ENCODE measurements at regions not wholly inside any gene's neighbourhood (a gene's known extent, or its start where the extent isn't known, plus 50 kb on each side); places are given as distances from the start of the nearest gene placed in this dataset.

GRCh38 chr1:189786761-189787160 is 690.9 kb downstream of the BRINP3 start (continued):
- TF ChIP-seq, protein P1, sequence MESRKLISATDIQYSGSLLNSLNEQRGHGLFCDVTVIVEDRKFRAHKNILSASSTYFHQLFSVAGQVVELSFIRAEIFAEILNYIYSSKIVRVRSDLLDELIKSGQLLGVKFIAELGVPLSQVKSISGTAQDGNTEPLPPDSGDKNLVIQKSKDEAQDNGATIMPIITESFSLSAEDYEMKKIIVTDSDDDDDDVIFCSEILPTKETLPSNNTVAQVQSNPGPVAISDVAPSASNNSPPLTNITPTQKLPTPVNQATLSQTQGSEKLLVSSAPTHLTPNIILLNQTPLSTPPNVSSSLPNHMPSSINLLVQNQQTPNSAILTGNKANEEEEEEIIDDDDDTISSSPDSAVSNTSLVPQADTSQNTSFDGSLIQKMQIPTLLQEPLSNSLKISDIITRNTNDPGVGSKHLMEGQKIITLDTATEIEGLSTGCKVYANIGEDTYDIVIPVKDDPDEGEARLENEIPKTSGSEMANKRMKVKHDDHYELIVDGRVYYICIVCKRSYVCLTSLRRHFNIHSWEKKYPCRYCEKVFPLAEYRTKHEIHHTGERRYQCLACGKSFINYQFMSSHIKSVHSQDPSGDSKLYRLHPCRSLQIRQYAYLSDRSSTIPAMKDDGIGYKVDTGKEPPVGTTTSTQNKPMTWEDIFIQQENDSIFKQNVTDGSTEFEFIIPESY (IDR thresholded peaks at IDR 0.05), result no peak
- TF ChIP-seq HNF4G (IDR thresholded peaks at IDR 0.05), result no peak

- WGBS, result 48% methylated on average over 9 of the region's 9 CpGs
- Histone ChIP-seq H3K4me1 (ENCODE audit: control insufficient read depth in 4 of 4, insufficient read depth in 4 of 4, low read length in 3 of 4) (no peaks in the 10 kb centered on the region), H3K9ac (ENCODE audit: low read depth in 1 of 2, low read length in 2 of 2) (no peak overlapping the region), H3K4me3 (ENCODE audit: low read depth in 1 of 3, low read length in 3 of 3) (no peak overlapping the region), H3K36me3 (ENCODE audit: control insufficient read depth in 4 of 4, insufficient read depth in 3 of 4, low read depth in 1 of 4, low read length in 3 of 4) (no peaks in the 10 kb centered on the region), H3K9me3 (ENCODE audit: control insufficient read depth in 4 of 4, low read length in 3 of 4) (no peaks in the 10 kb centered on the region), H3K27me3 (ENCODE audit: control insufficient read depth in 4 of 4, insufficient read depth in 4 of 4, low read length in 3 of 4) (no peaks in the 10 kb centered on the region), H3K27ac (ENCODE audit: low read depth in 1 of 2, low read length in 2 of 2) (no peak overlapping the region)
- no peak for DNase-seq (ENCODE audit: low spot score)
- TF ChIP-seq, protein P2, sequence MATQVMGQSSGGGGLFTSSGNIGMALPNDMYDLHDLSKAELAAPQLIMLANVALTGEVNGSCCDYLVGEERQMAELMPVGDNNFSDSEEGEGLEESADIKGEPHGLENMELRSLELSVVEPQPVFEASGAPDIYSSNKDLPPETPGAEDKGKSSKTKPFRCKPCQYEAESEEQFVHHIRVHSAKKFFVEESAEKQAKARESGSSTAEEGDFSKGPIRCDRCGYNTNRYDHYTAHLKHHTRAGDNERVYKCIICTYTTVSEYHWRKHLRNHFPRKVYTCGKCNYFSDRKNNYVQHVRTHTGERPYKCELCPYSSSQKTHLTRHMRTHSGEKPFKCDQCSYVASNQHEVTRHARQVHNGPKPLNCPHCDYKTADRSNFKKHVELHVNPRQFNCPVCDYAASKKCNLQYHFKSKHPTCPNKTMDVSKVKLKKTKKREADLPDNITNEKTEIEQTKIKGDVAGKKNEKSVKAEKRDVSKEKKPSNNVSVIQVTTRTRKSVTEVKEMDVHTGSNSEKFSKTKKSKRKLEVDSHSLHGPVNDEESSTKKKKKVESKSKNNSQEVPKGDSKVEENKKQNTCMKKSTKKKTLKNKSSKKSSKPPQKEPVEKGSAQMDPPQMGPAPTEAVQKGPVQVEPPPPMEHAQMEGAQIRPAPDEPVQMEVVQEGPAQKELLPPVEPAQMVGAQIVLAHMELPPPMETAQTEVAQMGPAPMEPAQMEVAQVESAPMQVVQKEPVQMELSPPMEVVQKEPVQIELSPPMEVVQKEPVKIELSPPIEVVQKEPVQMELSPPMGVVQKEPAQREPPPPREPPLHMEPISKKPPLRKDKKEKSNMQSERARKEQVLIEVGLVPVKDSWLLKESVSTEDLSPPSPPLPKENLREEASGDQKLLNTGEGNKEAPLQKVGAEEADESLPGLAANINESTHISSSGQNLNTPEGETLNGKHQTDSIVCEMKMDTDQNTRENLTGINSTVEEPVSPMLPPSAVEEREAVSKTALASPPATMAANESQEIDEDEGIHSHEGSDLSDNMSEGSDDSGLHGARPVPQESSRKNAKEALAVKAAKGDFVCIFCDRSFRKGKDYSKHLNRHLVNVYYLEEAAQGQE (IDR thresholded peaks at IDR 0.05), result no peak
- TF ChIP-seq GABPA (IDR thresholded peaks at IDR 0.05 in 1 of 2, conservative IDR thresholded peaks at IDR 0.05 in 1 of 2), result no peak
- TF ChIP-seq EGR1 (IDR thresholded peaks at IDR 0.05; ENCODE audit: low read depth in 2 of 2), result no peak
- no peak for TF ChIP-seq RAD21 (IDR thresholded peaks at IDR 0.05)
- no peak for TF ChIP-seq HNF4A (conservative IDR thresholded peaks at IDR 0.05)
- TF ChIP-seq, protein P1 (IDR thresholded peaks at IDR 0.05), result no peak
- TF ChIP-seq FOXA1 (IDR thresholded peaks at IDR 0.05), result no peak
- no peak for TF ChIP-seq SP1 (IDR thresholded peaks at IDR 0.05)
- no peak for TF ChIP-seq FOXA2 (IDR thresholded peaks at IDR 0.05)
- TF ChIP-seq TAF1 (conservative IDR thresholded peaks at IDR 0.05), result no peak
- TF ChIP-seq, protein P3, sequence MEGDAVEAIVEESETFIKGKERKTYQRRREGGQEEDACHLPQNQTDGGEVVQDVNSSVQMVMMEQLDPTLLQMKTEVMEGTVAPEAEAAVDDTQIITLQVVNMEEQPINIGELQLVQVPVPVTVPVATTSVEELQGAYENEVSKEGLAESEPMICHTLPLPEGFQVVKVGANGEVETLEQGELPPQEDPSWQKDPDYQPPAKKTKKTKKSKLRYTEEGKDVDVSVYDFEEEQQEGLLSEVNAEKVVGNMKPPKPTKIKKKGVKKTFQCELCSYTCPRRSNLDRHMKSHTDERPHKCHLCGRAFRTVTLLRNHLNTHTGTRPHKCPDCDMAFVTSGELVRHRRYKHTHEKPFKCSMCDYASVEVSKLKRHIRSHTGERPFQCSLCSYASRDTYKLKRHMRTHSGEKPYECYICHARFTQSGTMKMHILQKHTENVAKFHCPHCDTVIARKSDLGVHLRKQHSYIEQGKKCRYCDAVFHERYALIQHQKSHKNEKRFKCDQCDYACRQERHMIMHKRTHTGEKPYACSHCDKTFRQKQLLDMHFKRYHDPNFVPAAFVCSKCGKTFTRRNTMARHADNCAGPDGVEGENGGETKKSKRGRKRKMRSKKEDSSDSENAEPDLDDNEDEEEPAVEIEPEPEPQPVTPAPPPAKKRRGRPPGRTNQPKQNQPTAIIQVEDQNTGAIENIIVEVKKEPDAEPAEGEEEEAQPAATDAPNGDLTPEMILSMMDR (IDR thresholded peaks at IDR 0.05; ENCODE audit: low read depth, low read length, missing input control), result no peak
- no peak for TF ChIP-seq MAX (IDR thresholded peaks at IDR 0.05)
- TF ChIP-seq NR2F2 (IDR thresholded peaks at IDR 0.05), result no peak
- TF ChIP-seq JUND (IDR thresholded peaks at IDR 0.05), result no peak
- TF ChIP-seq RXRA (IDR thresholded peaks at IDR 0.05), result no peak
- TF ChIP-seq, protein P4, sequence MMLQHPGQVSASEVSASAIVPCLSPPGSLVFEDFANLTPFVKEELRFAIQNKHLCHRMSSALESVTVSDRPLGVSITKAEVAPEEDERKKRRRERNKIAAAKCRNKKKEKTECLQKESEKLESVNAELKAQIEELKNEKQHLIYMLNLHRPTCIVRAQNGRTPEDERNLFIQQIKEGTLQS (IDR thresholded peaks at IDR 0.05), result no peak
- TF ChIP-seq HNF4G (IDR thresholded peaks at IDR 0.05), result no peak
Observed at GRCh38 chr1:189787201-189787600, 690.5 kb downstream of the BRINP3 start.

All from liver (tissue), 8 donors.